Breast epithelium (tissue), 4 donors: ENCODE measurements at regions not wholly inside any gene's neighbourhood (a gene's known extent, or its start where the extent isn't known, plus 50 kb on each side); places are given as distances from the start of the nearest gene placed in this dataset.

ENCODE experiments used
- DNase-seq, 2 donors: peaks; one replicate each; pipeline ENCODE4 v3.0.0-alpha.2; 2019; ENCODE audit warnings: low spot score in 2 of 2
- H3K27ac ChIP-seq, 2 donors: fragments of 200-600 bp; sonication (generic) in 1 of 2; one replicate each; pipeline ENCODE4 v1.5.1; 2016 to 2019; ENCODE audit warnings: mild to moderate bottlenecking in 1 of 2
- H3K27me3 ChIP-seq, 2 donors: fragments of 200-600 bp; sonication (generic) in 1 of 2; one replicate each; pipeline versions ENCODE4 v1.5.1 to v1.6.0; 2017 to 2019; ENCODE audit warnings: control low read depth in 1 of 2, mild to moderate bottlenecking in 1 of 2
- H3K36me3 ChIP-seq: fragments of 200-600 bp; one replicate; pipeline ENCODE4 v1.5.1; 2019
- H3K4me1 ChIP-seq, 2 donors: fragments of 200-600 bp; sonication (generic); one replicate each; pipeline ENCODE4 v1.5.1; 2016 to 2019; ENCODE audit warnings: control low read depth in 1 of 2
- H3K4me3 ChIP-seq, 3 donors: fragments of 200-600 bp; sonication (generic); 1 replicate in 2 of 3; 2 replicates in 1 of 3; pipeline ENCODE4 v1.5.1; 2016 to 2019; ENCODE audit warnings: mild to moderate bottlenecking in 3 of 3, moderate library complexity in 2 of 3
- H3K9me3 ChIP-seq, 2 donors: fragments of 200-600 bp; sonication (generic) in 1 of 2; one replicate each; pipeline ENCODE4 v1.5.1; 2016 to 2019; ENCODE audit warnings: control low read depth in 1 of 2
- POLR2A ChIP-seq: fragments of 450-650 bp; IDR thresholded peaks from one replicate; pipeline ENCODE4 v1.6.1; 2016; ENCODE audit warnings: antibody characterized with exemption, mild to moderate bottlenecking, moderate library complexity
- POLR2AphosphoS5 ChIP-seq, 3 donors: sonication (generic); formaldehyde crosslinking; IDR thresholded peaks; one replicate each; pipeline ENCODE4 v1.6.1; 2017; ENCODE audit warnings: antibody characterized with exemption in 3 of 3
- intact Hi-C: fragments of 100-400 bp; cut with DNase I; formaldehyde crosslinking; loops from one replicate; pipeline ENCODE4 v1.15.1; 2023; ENCODE audit warnings: low total_unique reads
- TF ChIP-seq, protein P1 (sequence below), 3 donors: fragments of 450-650 bp; IDR thresholded peaks; one replicate each; pipeline ENCODE4 v1.5.1; 2016 to 2017; ENCODE audit warnings: antibody characterized with exemption in 3 of 3, mild to moderate bottlenecking in 3 of 3, moderate library complexity in 3 of 3

DNA sequence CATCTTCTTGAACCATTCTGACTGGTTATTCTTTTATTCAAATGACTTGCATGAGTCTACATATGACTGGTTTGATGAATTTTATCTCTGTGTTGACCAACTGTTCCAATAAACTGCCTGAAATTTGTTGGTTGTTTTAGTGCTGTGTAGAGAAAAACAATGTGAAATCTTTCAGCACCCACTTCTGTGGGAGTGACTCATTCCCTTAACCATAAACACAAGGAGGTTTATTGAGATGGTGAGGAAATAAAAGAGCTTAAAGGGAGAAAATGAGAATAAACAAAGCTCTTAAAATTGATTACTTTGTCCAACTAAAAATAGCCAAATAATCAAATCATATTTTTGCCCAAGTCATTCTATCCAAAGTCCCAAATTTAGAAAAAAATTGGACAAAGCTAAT is 341.1 kb downstream of the TGFB2 start:
- intact Hi-C loops: no loop called here
- no peaks in the 10 kb centered on the region for H3K9me3 ChIP-seq
- H3K27ac ChIP-seq: no peak overlapping the region
- no peaks in the 10 kb centered on the region for H3K4me1 ChIP-seq
- no peaks in the 10 kb centered on the region for H3K27me3 ChIP-seq
- no peaks in the 10 kb centered on the region for H3K36me3 ChIP-seq
- TF ChIP-seq POLR2A (no peak), POLR2AphosphoS5 (IDR thresholded peaks at IDR 0.05) (no peak)
- TF ChIP-seq, protein P1, sequence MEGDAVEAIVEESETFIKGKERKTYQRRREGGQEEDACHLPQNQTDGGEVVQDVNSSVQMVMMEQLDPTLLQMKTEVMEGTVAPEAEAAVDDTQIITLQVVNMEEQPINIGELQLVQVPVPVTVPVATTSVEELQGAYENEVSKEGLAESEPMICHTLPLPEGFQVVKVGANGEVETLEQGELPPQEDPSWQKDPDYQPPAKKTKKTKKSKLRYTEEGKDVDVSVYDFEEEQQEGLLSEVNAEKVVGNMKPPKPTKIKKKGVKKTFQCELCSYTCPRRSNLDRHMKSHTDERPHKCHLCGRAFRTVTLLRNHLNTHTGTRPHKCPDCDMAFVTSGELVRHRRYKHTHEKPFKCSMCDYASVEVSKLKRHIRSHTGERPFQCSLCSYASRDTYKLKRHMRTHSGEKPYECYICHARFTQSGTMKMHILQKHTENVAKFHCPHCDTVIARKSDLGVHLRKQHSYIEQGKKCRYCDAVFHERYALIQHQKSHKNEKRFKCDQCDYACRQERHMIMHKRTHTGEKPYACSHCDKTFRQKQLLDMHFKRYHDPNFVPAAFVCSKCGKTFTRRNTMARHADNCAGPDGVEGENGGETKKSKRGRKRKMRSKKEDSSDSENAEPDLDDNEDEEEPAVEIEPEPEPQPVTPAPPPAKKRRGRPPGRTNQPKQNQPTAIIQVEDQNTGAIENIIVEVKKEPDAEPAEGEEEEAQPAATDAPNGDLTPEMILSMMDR (IDR thresholded peaks at IDR 0.05): no peak
- no peak overlapping the region for H3K4me3 ChIP-seq
- no peak for DNase-seq

DNA sequence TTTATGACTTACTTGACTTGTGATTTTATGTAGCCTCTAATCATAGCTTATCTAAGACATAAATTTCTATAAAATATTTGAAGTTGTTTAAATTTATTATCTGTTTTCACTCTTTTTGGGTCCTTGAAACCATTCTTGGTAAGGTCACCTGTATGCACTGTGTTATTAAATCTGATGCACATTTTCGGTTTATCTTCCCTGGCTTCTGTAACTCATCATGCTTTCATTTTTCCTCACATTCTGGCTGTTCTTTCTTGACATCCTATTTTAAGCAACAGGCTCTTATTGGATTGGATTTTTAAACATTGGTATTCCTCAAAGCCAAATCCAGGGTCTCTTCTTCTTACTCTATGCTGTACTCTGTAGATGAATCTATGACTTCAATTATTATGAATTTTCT is 341.6 kb downstream of the TGFB2 start:
- TF ChIP-seq POLR2A (no peak), POLR2AphosphoS5 (IDR thresholded peaks at IDR 0.05) (no peak)
- H3K4me3 ChIP-seq: no peak overlapping the region
- no peak for DNase-seq
- intact Hi-C loops: no loop called here
- no peak overlapping the region for H3K27ac ChIP-seq
- H3K27me3 ChIP-seq: no peaks in the 10 kb centered on the region
- H3K36me3 ChIP-seq: no peaks in the 10 kb centered on the region
- H3K4me1 ChIP-seq: no peaks in the 10 kb centered on the region
- no peaks in the 10 kb centered on the region for H3K9me3 ChIP-seq

DNA sequence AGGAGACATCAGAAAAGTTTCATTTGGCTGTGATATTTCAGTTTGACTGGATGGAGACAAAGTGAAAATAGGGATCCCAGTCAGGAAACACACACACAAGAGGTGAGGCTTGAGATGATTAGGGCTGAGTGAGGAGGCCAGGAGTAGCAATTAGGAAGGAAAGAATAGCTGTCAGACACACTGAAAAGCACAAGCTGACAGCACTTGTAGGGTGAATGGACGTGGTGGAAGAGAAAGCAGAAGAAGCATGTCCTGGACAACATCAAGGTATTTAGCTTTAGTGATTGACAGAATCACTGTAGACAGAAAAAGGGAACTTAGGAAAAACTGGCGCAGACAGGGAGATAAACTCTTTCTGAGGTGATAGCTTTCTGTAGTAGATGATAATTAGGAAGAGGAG is 347.7 kb downstream of the TGFB2 start:
- no peak for DNase-seq
- no peaks in the 10 kb centered on the region for H3K9me3 ChIP-seq
- H3K27ac ChIP-seq: no peak overlapping the region
- intact Hi-C loops: no loop called here
- H3K4me3 ChIP-seq: no peak overlapping the region
- H3K36me3 ChIP-seq: no peaks in the 10 kb centered on the region
- no peaks in the 10 kb centered on the region for H3K27me3 ChIP-seq
- no peaks in the 10 kb centered on the region for H3K4me1 ChIP-seq
- TF ChIP-seq POLR2AphosphoS5 (IDR thresholded peaks at IDR 0.05) (no peak), POLR2A (no peak)
- TF ChIP-seq, protein P1 (IDR thresholded peaks at IDR 0.05): no peak

DNA sequence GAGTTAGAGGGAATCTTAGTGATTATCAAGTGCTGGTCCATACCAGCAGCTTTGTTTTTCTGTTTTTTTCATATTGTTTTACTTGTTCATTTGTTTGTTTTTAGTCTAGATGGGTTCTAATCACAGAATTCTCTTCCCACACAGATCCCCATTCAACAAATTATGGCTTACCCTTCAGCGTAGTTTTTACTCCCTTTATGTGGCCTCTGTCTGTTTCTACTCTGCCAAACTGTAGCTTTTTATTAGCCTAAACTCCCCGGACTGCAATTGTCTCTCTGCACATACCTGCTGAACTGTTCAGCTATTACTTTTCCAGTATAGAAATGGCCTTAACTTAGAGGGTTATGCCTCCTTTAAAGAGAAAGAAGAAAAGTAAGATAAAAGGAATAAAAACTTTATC is 348.5 kb downstream of the TGFB2 start:
- no peak overlapping the region for H3K4me3 ChIP-seq
- intact Hi-C loops: no loop called here

DNA sequence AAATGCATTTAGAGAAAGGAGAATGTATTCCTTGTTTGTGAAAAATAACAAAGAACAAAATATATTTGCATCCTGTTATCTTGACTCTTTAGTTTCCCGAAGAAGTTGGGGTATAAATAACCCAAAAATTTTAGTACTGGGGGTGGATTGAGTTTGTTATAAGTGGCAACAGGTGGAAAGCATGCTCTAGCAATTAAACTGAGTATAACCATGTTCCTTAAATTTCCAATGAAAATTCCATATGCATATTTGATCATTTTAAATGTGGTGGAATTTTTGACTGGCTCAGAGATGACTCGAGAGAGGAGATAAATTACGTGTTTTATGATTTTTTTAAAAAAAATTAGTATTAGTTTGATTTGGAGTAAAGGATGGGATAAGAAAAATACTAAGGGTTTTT is 348.9 kb downstream of the TGFB2 start:
- TF ChIP-seq POLR2AphosphoS5 (IDR thresholded peaks at IDR 0.05) (no peak), POLR2A (no peak)
- TF ChIP-seq, protein P1 (IDR thresholded peaks at IDR 0.05): no peak
- no peak for DNase-seq
- Histone ChIP-seq H3K27me3 (no peaks in the 10 kb centered on the region), H3K4me1 (no peaks in the 10 kb centered on the region), H3K4me3 (no peak overlapping the region), H3K27ac (no peak overlapping the region), H3K36me3 (no peaks in the 10 kb centered on the region), H3K9me3 (no peaks in the 10 kb centered on the region)
- intact Hi-C loops: no loop called here

More for the DNA sequence above, 348.5 kb downstream of the TGFB2 start:
- no peaks in the 10 kb centered on the region for H3K9me3 ChIP-seq
- no peaks in the 10 kb centered on the region for H3K27me3 ChIP-seq
- no peak for DNase-seq
- TF ChIP-seq, protein P1 (IDR thresholded peaks at IDR 0.05): no peak
- TF ChIP-seq POLR2AphosphoS5 (IDR thresholded peaks at IDR 0.05) (no peak), POLR2A (no peak)
- H3K27ac ChIP-seq: no peak overlapping the region
- H3K36me3 ChIP-seq: no peaks in the 10 kb centered on the region
- no peaks in the 10 kb centered on the region for H3K4me1 ChIP-seq

DNA sequence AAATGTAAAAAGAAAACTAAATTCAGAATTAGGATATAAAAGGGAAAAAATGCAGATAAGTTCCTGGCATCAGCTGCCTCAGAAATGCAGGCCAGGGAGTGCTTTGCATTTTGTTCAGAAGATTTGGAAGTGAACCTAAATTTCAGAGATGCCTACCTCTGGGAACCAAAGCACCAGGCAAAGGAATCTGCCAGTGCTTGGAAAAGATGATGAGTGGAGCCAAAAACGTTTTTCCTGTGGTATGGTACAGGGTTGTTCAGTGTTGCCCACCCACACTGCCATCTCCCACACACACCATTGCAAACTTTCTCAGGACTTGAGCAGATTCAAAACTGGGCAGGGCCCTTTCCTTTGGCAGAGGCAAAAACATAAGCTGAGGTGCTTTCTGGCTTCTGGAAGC is 349.5 kb downstream of the TGFB2 start:
- Histone ChIP-seq H3K36me3 (no peaks in the 10 kb centered on the region), H3K4me3 (no peak overlapping the region), H3K4me1 (no peaks in the 10 kb centered on the region), H3K9me3 (no peaks in the 10 kb centered on the region), H3K27me3 (no peaks in the 10 kb centered on the region), H3K27ac (no peak overlapping the region)
- TF ChIP-seq, protein P1 (IDR thresholded peaks at IDR 0.05): no peak
- TF ChIP-seq POLR2A: no peak
- no peak for TF ChIP-seq POLR2AphosphoS5 (IDR thresholded peaks at IDR 0.05)
- intact Hi-C loops: no loop called here
- DNase-seq: no peak
